Prostate gland (tissue), 2 donors: ENCODE measurements at regions not wholly inside any gene's neighbourhood (a gene's known extent, or its start where the extent isn't known, plus 50 kb on each side); places are given as distances from the start of the nearest gene placed in this dataset.

Source experiments
- POLR2A ChIP-seq: fragments of 450-650 bp; IDR thresholded peaks from one replicate; pipeline ENCODE4 v1.6.1; 2016; ENCODE audit warnings: antibody characterized with exemption, mild to moderate bottlenecking
- TF ChIP-seq, protein P1 (sequence below), 4 experiments: fragments of 200-600 bp in 2 of 4; fragments of 450-650 bp in 2 of 4; sonication (generic) in 2 of 4; IDR thresholded peaks; 1 replicate in 3 of 4; 2 replicates in 1 of 4; pipeline ENCODE4 v1.5.1; 2016 to 2019; ENCODE audit warnings: antibody characterized with exemption in 4 of 4, mild to moderate bottlenecking in 2 of 4, moderate library complexity in 2 of 4

DNA sequence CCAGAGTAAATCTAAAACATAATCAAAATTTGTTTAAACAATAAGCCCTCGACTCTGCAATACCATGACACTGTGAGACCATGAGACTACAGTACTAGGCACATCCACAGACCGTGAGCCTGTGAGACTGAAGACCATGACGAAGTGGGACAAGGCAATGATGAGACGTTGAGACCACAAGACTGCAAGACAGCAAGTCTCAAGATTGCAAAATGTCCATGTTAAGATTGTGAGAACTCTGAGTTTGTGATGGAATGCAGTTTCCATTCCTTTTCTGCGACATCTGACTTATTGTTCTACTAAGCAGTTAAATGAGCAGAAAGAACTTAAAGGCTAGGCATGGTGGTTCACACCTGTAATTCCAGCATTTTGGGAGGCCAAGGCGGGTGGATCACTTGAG is 102.1 kb upstream of the PHACTR1 start:
- TF ChIP-seq, protein P1, sequence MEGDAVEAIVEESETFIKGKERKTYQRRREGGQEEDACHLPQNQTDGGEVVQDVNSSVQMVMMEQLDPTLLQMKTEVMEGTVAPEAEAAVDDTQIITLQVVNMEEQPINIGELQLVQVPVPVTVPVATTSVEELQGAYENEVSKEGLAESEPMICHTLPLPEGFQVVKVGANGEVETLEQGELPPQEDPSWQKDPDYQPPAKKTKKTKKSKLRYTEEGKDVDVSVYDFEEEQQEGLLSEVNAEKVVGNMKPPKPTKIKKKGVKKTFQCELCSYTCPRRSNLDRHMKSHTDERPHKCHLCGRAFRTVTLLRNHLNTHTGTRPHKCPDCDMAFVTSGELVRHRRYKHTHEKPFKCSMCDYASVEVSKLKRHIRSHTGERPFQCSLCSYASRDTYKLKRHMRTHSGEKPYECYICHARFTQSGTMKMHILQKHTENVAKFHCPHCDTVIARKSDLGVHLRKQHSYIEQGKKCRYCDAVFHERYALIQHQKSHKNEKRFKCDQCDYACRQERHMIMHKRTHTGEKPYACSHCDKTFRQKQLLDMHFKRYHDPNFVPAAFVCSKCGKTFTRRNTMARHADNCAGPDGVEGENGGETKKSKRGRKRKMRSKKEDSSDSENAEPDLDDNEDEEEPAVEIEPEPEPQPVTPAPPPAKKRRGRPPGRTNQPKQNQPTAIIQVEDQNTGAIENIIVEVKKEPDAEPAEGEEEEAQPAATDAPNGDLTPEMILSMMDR (IDR thresholded peaks at IDR 0.05) = no peak
- TF ChIP-seq POLR2A = no peak
